ENCODE measurements at regions not wholly inside any gene's neighbourhood (a gene's known extent, or its start where the extent isn't known, plus 50 kb on each side); places are given as distances from the start of the nearest gene placed in this dataset.

DNA sequence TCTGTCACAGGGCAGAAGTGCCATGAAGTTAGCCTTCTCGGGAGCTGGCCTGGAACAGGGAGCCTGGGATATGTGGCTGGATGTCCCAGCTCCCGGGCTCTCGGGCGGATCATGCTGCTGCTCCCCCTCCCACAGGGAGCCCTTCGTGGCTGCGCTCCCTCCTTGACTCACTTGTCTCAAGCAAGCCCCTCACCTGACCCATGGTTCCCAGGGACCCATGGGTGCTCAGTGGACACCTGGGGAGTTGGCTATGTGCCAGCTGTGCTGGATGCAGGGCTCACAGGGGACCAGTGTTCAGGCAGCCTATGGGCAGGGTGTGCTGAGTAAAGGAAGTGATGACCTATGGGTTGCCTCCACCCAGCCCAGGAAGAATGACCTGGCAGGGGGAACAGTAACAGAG is 213.1 kb upstream of the SGCG start:
- no peaks in the 10 kb centered on the region for H3K36me3 ChIP-seq (ENCODE audit: control insufficient read depth, insufficient read depth, low read length)
- DNase-seq (ENCODE audit: low read depth): no peak
- TF ChIP-seq, protein P1, sequence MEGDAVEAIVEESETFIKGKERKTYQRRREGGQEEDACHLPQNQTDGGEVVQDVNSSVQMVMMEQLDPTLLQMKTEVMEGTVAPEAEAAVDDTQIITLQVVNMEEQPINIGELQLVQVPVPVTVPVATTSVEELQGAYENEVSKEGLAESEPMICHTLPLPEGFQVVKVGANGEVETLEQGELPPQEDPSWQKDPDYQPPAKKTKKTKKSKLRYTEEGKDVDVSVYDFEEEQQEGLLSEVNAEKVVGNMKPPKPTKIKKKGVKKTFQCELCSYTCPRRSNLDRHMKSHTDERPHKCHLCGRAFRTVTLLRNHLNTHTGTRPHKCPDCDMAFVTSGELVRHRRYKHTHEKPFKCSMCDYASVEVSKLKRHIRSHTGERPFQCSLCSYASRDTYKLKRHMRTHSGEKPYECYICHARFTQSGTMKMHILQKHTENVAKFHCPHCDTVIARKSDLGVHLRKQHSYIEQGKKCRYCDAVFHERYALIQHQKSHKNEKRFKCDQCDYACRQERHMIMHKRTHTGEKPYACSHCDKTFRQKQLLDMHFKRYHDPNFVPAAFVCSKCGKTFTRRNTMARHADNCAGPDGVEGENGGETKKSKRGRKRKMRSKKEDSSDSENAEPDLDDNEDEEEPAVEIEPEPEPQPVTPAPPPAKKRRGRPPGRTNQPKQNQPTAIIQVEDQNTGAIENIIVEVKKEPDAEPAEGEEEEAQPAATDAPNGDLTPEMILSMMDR (IDR thresholded peaks at IDR 0.05; ENCODE audit: insufficient read depth, low read depth, low read length): no peak
- H3K27me3 ChIP-seq (ENCODE audit: control insufficient read depth, insufficient read depth, low read length): no peaks in the 10 kb centered on the region
- H3K4me3 ChIP-seq (ENCODE audit: low read depth, low read length): no peak overlapping the region
- ChIA-PET CTCF (no interaction called here), POLR2A (no interaction called here)

DNA sequence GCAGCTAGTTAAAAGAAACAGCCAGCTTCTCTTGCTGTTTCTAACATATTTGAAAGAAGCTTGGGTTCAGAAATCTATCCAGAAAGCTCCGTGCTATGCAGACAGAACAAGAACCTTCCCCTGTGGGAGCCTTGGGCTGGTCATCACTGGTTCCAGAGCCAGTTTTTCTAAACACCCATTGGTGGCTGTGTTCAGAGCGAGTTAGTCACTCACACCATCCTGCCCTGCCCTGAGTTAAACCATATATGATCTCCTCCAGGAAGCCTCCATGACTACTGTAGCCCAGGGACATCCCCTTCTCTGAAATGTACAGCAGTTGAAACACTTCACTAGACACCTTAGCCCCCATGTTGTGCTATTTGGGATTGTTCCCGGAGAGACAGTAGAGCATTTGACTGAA is 200.8 kb upstream of the SGCG start:
- DNase-seq (ENCODE audit: low read depth): no peak
- H3K27me3 ChIP-seq (ENCODE audit: control insufficient read depth, insufficient read depth, low read length): no peaks in the 10 kb centered on the region
- CTCF ChIA-PET: no interaction called here
- POLR2A ChIA-PET: no interaction called here
- TF ChIP-seq, protein P1 (IDR thresholded peaks at IDR 0.05; ENCODE audit: insufficient read depth, low read depth, low read length): no peak
- H3K4me3 ChIP-seq (ENCODE audit: low read depth, low read length): no peak overlapping the region
- no peaks in the 10 kb centered on the region for H3K36me3 ChIP-seq (ENCODE audit: control insufficient read depth, insufficient read depth, low read length)

DNA sequence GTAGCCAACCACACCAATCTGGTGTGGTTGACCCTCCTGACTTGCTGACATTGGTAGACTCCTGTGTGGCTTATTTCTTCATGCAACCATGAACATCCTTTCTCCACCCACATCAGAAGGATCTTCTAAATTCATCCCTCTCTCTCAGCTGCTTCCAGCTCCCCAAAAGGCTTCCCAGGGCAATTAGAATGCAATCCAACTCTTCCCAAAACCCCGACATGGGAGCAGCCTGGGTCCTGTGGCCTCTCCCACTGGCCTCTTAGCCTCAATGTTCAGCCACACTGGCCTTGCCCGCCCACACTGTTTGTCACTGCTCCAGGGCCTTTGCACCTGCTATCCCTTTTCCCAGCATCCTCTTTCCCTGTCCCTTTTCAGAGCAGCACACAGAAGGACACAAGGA is 199.8 kb upstream of the SGCG start:
- Histone ChIP-seq H3K27me3 (ENCODE audit: control insufficient read depth, insufficient read depth, low read length) (no peaks in the 10 kb centered on the region), H3K4me3 (ENCODE audit: low read depth, low read length) (no peak overlapping the region), H3K36me3 (ENCODE audit: control insufficient read depth, insufficient read depth, low read length) (no peaks in the 10 kb centered on the region)
- no peak for DNase-seq (ENCODE audit: low read depth)
- CTCF ChIA-PET: no interaction called here
- POLR2A ChIA-PET: no interaction called here
- TF ChIP-seq, protein P1 (IDR thresholded peaks at IDR 0.05; ENCODE audit: insufficient read depth, low read depth, low read length): no peak

DNA sequence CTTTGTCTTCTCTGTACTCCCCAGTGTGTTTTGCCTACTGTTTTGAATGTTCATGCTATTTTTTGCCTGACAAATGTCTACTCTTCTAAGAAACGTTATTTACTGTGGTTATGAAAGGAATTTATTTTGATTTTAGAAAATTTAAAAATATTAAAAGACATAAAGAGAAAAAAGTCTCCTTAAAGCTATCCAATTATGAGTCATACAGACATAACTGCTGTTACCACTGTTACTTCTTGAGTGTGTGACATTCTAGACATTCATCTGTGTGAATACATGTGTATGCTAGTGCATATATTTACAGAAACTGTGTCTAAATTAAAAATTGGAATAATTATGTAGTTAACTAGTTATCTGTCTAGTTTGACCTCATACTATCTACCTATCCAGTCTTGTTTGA is 187.6 kb upstream of the SGCG start:
- ChIA-PET CTCF (no interaction called here), POLR2A (no interaction called here)
- H3K27me3 ChIP-seq (ENCODE audit: control insufficient read depth, insufficient read depth, low read length): no peaks in the 10 kb centered on the region
- H3K4me3 ChIP-seq (ENCODE audit: low read depth, low read length): no peak overlapping the region
- no peak for DNase-seq (ENCODE audit: low read depth)
- no peaks in the 10 kb centered on the region for H3K36me3 ChIP-seq (ENCODE audit: control insufficient read depth, insufficient read depth, low read length)
- TF ChIP-seq, protein P1 (IDR thresholded peaks at IDR 0.05; ENCODE audit: insufficient read depth, low read depth, low read length): no peak

DNA sequence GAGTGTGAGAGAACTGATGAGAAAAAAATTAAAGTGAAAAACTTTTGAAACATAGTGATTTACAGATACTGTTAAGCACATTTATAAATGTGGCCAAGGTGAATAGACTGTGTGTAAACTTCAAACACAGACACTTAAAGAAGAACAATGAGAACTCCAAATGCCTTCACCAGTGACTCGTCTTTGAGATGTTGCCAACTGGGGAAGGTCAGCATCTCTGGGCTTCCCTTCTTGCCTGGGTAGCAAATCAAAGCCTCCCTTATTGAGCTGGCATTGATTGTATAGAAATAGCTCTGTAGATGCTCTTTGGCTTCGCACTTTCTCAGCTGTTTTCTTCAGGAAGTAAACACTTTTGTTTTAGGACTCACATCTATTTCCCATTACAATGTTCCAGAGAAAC is 177.3 kb upstream of the SGCG start:
- no peaks in the 10 kb centered on the region for H3K36me3 ChIP-seq (ENCODE audit: control insufficient read depth, insufficient read depth, low read length)
- ChIA-PET POLR2A (no interaction called here), CTCF (no interaction called here)
- no peaks in the 10 kb centered on the region for H3K27me3 ChIP-seq (ENCODE audit: control insufficient read depth, insufficient read depth, low read length)
- TF ChIP-seq, protein P1 (IDR thresholded peaks at IDR 0.05; ENCODE audit: insufficient read depth, low read depth, low read length): no peak
- DNase-seq (ENCODE audit: low read depth): no peak
- H3K4me3 ChIP-seq (ENCODE audit: low read depth, low read length): no peak overlapping the region

Data from BJ (cell line).